Central memory CD8-positive, alpha-beta T cell (primary cell): ENCODE measurements at regions not wholly inside any gene's neighbourhood (a gene's known extent, or its start where the extent isn't known, plus 50 kb on each side); places are given as distances from the start of the nearest gene placed in this dataset.

ENCODE experiments used
- ATAC-seq: fragments of 150-1000 bp; cut with Tn5 transposase; replicated peaks from 2 replicates; pipeline ENCODE4 v1.10.0; 2022; ENCODE audit warnings: mild to moderate bottlenecking, moderate FRiP score, moderate number of reproducible peaks; ENCODE audit not compliant: poor library complexity, severe bottlenecking; ENCODE audit errors: extremely low read depth
- DNase-seq, 2 donors: peaks; one replicate each; pipeline ENCODE4 v3.0.0; 2021; ENCODE audit warnings: low spot score in 2 of 2
- H3K27ac Mint-ChIP-seq: one replicate; pipeline ENCODE4 v1.8.0; 2022; ENCODE audit warnings: low read depth, mild to moderate bottlenecking, moderate library complexity, mixed read lengths
- H3K27me3 Mint-ChIP-seq: one replicate; pipeline ENCODE4 v1.8.0; 2022; ENCODE audit warnings: mixed read lengths
- H3K36me3 Mint-ChIP-seq: one replicate; pipeline ENCODE4 v1.8.0; 2022; ENCODE audit warnings: mild to moderate bottlenecking, moderate library complexity, mixed read lengths; ENCODE audit not compliant: insufficient read depth
- H3K4me1 Mint-ChIP-seq: one replicate; pipeline ENCODE4 v1.8.0; 2022; ENCODE audit warnings: mixed read lengths
- H3K4me3 Mint-ChIP-seq: one replicate; pipeline ENCODE4 v1.8.0; 2022; ENCODE audit warnings: mild to moderate bottlenecking, moderate library complexity, mixed read lengths
- H3K9me3 Mint-ChIP-seq: one replicate; pipeline ENCODE4 v1.8.0; 2022; ENCODE audit warnings: mixed read lengths

DNA sequence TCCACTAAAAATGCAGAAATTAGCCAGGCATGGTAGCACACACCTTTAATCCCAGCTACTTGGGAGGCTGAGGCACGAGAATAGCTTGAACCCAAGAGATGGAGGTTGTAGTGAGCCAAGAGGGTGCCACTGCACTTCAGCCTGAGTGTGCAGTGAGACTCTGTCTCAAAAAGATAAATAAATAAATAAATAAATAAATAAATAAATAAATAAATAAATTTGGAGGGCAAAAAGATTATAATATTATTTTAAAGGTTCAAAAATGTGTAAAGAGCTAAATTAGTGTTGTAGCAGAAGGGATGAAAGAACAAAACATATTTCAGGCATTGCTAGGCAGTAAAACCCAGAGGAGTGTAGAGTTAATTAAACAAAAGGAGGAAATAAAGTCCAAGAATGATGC, 1136.4 kb upstream of the CDH2 start:
- DNase-seq (no peak), ATAC-seq (no peak)
- Mint-ChIP-seq H3K4me3 (no peak overlapping the region), H3K27me3 (no peaks in the 10 kb centered on the region), H3K4me1 (no peaks in the 10 kb centered on the region), H3K36me3 (no peaks in the 10 kb centered on the region), H3K9me3 (no peaks in the 10 kb centered on the region), H3K27ac (no peak overlapping the region)

DNA sequence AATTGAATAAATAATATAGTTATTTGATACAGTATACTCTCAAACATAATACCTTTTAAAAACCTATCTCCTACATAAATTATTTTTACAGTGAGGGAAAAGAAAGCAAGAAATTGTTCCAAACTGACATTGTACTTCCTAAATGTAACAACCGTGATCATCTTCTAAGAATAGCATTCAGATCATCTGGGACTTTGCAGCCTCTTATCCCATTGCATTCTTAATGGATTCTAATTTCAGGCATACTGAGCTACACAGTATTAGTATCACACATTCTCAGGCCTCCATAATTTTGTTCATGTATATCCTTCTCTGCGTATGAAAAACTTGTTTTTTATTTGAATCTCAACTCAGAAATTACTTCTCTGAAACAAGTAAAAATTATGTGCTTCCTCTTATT, 1134.7 kb upstream of the CDH2 start:
- DNase-seq (no peak), ATAC-seq (no peak)
- Mint-ChIP-seq H3K4me1 (no peaks in the 10 kb centered on the region), H3K36me3 (no peaks in the 10 kb centered on the region), H3K4me3 (no peak overlapping the region), H3K9me3 (no peaks in the 10 kb centered on the region), H3K27ac (no peak overlapping the region), H3K27me3 (no peaks in the 10 kb centered on the region)

DNA sequence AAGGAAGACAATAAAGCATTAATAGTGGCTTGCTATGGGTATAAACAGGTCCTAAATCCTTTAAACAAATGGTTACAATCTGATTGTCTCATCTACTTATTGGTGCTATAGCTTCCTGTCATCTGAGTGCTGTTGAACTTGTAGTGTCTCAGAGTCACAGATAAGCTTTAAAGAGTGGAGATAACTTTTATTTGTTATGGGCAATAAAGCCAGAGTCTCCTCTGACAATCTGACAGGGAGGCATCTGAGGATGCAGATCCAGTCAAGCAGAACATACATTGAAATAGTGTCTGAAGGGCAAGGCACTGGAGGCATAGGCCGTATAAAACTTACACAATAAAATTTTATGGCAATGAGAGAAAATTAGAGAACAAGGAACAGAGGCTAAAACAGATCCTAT, 1132.4 kb upstream of the CDH2 start:
- no peaks in the 10 kb centered on the region for H3K27me3 Mint-ChIP-seq
- H3K27ac Mint-ChIP-seq: no peak overlapping the region
- no peak for ATAC-seq
- no peaks in the 10 kb centered on the region for H3K36me3 Mint-ChIP-seq
- H3K4me3 Mint-ChIP-seq: no peak overlapping the region
- H3K4me1 Mint-ChIP-seq: no peaks in the 10 kb centered on the region
- DNase-seq: no peak
- H3K9me3 Mint-ChIP-seq: no peaks in the 10 kb centered on the region

DNA sequence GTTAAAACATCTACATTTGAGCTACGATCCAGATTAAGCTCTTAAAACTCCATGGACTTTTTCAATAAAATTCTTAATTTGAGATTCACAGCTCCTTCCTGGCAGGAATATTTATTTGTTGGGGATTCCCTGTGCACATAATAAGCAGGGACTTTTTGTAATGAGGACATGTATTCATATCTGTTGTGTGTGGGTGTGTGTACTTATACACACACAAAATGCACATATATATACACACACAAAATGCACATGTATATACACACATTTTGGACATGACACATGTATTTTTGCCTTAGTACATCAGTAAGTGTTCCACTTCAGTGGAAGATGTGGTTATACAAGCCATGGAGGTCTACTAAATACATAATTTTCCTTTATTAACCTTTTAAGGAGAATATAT, 1131.1 kb upstream of the CDH2 start:
- Mint-ChIP-seq H3K4me3 (no peak overlapping the region), H3K9me3 (peaks cover 5% of the 10 kb centered on the region), H3K4me1 (no peaks in the 10 kb centered on the region), H3K27ac (no peak overlapping the region), H3K27me3 (no peaks in the 10 kb centered on the region), H3K36me3 (peaks cover 3% of the 10 kb centered on the region)
- DNase-seq (no peak), ATAC-seq (no peak)

DNA sequence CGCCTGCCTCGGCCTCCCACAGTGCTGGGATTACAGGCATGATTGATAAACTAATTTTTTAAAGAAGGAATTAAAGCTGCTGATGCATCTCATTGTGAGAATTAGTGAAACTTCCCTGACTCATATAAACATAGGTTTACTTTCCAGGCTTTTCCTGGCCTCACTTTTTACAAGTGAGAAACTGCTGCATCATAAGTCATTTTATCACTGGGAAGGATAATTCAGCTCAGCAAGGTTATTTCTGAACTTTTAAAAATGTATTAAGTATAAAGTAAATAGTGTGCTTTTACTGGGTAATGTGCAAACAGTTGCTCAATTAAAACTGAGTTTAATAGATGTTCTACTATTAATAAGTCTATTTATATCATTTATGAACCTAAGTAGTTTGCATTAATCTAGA, 1130.3 kb upstream of the CDH2 start:
- Mint-ChIP-seq H3K4me1 (no peaks in the 10 kb centered on the region), H3K27ac (no peak overlapping the region), H3K9me3 (peaks cover 5% of the 10 kb centered on the region), H3K36me3 (peaks cover 3% of the 10 kb centered on the region), H3K27me3 (no peaks in the 10 kb centered on the region), H3K4me3 (no peak overlapping the region)
- ATAC-seq (no peak), DNase-seq (no peak)

DNA sequence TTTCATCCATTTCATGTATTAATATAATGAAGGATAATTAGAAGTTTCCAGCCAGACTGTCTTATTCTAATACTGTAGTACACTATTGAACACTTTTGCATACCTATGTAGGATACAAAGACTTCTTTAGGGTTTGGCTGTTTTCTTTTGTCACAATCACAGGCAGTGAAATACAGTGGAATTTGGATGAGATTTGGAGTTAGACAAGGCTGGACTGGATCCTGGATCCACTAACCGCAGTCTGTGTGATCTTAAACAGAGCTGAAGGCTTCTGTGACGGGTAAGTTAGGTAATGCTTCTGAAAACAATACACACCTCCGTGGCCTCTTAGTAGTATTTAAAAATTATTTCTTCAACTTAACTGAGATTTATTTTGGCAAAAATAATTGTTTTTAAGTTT, 1128.6 kb upstream of the CDH2 start:
- H3K27me3 Mint-ChIP-seq: no peaks in the 10 kb centered on the region
- no peaks in the 10 kb centered on the region for H3K4me1 Mint-ChIP-seq
- ATAC-seq: no peak
- peaks cover 3% of the 10 kb centered on the region for H3K36me3 Mint-ChIP-seq
- H3K4me3 Mint-ChIP-seq: no peak overlapping the region
- DNase-seq: no peak
- H3K9me3 Mint-ChIP-seq: peaks cover 5% of the 10 kb centered on the region
- H3K27ac Mint-ChIP-seq: no peak overlapping the region

DNA sequence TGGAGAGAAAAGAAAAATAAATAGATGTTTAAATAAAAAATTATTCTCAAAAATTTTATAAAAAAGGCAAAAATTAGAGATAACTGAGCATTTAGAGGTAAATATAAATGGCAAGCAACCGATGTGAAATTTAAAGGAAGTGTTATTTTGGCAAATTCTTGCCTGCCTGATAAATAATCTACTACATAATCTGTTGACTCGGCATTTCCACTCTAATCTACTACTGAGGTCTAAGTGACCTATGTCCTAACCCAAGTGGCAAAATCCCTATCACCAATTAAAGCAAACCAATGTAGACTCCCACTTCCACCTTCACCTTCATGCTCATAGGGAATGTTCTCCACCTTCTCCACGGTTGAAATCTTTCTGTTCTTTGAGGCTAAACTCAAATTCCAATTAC, 1124.1 kb upstream of the CDH2 start:
- H3K27me3 Mint-ChIP-seq: no peaks in the 10 kb centered on the region
- H3K4me1 Mint-ChIP-seq: no peaks in the 10 kb centered on the region
- no peak for ATAC-seq
- no peak overlapping the region for H3K27ac Mint-ChIP-seq
- H3K4me3 Mint-ChIP-seq: no peak overlapping the region
- H3K36me3 Mint-ChIP-seq: peaks cover 3% of the 10 kb centered on the region
- peaks cover 5% of the 10 kb centered on the region for H3K9me3 Mint-ChIP-seq
- no peak for DNase-seq

DNA sequence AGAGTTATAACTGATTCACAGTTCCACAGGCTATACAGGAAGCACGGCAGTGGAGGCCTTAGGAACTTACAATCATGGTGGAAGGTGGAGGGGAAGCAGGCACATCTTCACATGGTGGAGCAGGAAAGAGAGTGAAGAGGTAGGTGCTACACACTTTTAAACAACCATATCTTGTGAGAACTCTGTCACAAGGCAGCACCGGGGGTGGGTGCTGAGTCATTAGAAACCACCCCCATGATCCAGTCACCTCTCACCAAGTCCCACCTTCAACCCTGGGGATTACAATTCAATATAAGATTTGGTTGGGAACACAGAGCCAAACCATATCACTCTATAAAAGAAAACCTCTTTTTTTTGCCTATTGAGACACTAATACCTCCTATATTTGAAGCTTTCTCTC, 1108.5 kb upstream of the CDH2 start:
- peaks cover 23% of the 10 kb centered on the region for H3K9me3 Mint-ChIP-seq
- no peaks in the 10 kb centered on the region for H3K36me3 Mint-ChIP-seq
- no peak overlapping the region for H3K4me3 Mint-ChIP-seq
- H3K27me3 Mint-ChIP-seq: no peaks in the 10 kb centered on the region
- DNase-seq (no peak), ATAC-seq (no peak)
- no peaks in the 10 kb centered on the region for H3K4me1 Mint-ChIP-seq
- no peak overlapping the region for H3K27ac Mint-ChIP-seq

DNA sequence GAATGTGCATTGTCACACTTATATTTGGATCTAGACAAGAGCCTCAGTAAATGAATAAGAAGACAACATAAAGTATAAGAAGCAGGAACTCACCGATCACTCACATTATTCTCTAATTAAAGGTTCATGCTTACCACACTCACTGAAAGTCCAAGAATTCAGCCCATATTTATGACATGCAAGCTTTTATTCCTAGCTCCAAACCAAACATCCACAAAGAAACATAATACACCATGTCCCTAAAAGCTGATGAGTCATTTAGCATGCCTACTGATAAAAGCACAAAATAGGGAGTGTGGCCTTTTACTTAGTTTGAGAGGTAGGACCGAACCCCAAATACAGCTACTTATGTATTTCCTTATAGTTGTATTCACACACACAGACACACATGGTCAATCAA, 1094.6 kb upstream of the CDH2 start:
- H3K4me1 Mint-ChIP-seq: no peaks in the 10 kb centered on the region
- ATAC-seq: no peak
- H3K36me3 Mint-ChIP-seq: no peaks in the 10 kb centered on the region
- no peak overlapping the region for H3K27ac Mint-ChIP-seq
- no peaks in the 10 kb centered on the region for H3K27me3 Mint-ChIP-seq
- DNase-seq: no peak
- peaks cover 20% of the 10 kb centered on the region for H3K9me3 Mint-ChIP-seq
- no peak overlapping the region for H3K4me3 Mint-ChIP-seq

DNA sequence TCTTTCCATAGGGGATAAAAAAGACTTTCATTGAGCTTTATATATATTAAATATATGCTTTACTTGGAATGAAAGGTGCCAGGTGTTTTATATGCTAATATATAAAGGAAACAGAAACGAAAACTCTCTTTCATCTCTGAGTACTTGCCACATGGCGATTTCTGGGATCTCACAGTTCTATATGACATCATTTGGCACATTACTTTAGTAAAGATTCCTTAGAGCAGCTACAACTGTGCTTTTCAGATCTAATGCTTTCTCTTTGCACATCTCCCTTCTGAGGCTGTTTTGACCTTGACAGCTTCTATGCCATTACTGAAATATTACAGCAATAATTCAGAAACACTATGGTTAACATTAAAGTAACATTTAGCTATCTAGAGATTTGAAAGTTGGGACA, 1082.9 kb upstream of the CDH2 start:
- Mint-ChIP-seq H3K27ac (no peak overlapping the region), H3K27me3 (no peaks in the 10 kb centered on the region), H3K9me3 (peaks cover 14% of the 10 kb centered on the region), H3K4me3 (no peak overlapping the region), H3K4me1 (no peaks in the 10 kb centered on the region), H3K36me3 (no peaks in the 10 kb centered on the region)
- ATAC-seq (no peak), DNase-seq (no peak)

DNA sequence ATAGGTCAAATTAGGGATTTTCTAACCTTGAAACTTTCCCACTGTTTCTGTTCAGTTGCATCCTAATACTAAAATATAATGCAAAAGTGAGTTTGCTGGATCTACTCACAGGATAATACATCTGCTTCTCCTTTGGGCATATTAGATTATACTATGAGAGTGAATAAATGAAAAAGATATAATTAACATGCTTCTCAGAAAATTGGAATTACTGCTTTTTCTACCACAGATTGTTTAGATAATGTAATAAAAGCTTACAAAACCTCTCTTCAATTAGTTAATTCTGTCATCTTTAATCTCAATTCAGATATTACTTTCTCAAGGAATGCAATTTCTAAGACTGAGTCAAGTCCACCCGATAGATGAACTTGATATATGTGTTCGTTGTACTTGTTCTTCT, 1077.2 kb upstream of the CDH2 start:
- Mint-ChIP-seq H3K27ac (no peak overlapping the region), H3K9me3 (peaks cover 16% of the 10 kb centered on the region), H3K27me3 (no peaks in the 10 kb centered on the region), H3K4me1 (no peaks in the 10 kb centered on the region), H3K36me3 (no peaks in the 10 kb centered on the region), H3K4me3 (no peak overlapping the region)
- DNase-seq (no peak), ATAC-seq (no peak)

DNA sequence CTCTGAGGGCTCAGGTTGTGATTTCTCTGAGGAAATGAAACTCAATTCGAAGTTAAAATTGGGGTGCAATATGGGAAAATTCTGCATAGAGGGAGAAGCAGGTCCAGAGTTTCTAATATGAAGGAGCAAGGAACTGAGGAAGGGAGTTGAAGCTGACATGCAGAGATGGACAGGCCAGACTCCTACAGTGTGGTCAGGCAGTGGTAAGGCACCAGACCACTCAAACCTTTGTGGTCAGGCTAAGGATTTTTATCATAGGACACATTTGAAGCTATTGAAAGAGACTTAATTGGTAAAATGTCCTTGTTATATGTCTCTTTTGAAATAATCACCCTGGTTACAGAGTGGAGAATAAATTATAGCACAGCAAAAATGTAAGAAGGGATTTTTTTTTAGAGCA, 1074.8 kb upstream of the CDH2 start:
- Mint-ChIP-seq H3K4me1 (no peaks in the 10 kb centered on the region), H3K9me3 (peaks cover 24% of the 10 kb centered on the region), H3K27me3 (no peaks in the 10 kb centered on the region), H3K27ac (no peak overlapping the region), H3K4me3 (no peak overlapping the region), H3K36me3 (no peaks in the 10 kb centered on the region)
- DNase-seq (no peak), ATAC-seq (no peak)

DNA sequence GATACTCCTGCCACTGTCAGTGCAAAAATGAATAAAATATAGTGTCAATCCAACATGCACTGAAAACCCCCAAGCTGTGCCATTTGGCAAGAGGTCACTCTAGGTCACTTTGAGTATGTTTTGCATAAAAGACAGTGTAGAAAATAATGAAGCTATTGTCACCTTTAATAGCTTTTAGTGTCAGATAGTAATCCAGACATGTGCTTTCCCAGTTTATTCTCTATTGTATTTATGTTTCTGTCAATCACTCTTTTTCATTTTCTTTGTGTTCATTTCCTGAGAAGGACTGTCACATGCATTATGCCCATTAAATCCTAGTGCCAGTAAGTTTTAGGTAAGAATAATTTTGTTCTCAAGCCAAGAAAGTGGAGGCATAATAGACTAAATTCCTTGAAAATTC, 1073.9 kb upstream of the CDH2 start:
- no peak for DNase-seq
- Mint-ChIP-seq H3K9me3 (peaks cover 18% of the 10 kb centered on the region), H3K4me1 (no peaks in the 10 kb centered on the region), H3K27me3 (no peaks in the 10 kb centered on the region), H3K36me3 (no peaks in the 10 kb centered on the region), H3K4me3 (no peak overlapping the region), H3K27ac (no peak overlapping the region)
- no peak for ATAC-seq

DNA sequence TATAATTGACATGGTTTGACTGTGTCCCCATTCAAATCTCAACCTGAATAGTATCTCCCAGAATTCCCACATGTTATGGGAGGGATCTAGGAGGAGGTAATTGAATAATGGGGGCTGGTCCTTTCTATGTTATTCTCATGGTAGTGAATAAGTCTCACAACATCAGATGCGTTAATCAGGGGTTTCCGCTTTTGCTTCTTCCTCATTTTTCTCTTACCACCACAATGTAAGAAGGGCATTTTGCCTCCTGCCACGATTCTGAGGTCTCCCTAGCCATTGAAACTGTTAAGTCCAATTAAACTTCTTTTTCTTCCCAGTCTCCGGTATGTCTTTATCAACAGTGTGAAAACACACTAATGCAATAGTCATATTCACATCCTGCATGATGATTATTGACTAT, 1073.3 kb upstream of the CDH2 start:
- no peak overlapping the region for H3K4me3 Mint-ChIP-seq
- peaks cover 18% of the 10 kb centered on the region for H3K9me3 Mint-ChIP-seq
- no peak overlapping the region for H3K27ac Mint-ChIP-seq
- no peak for DNase-seq
- no peaks in the 10 kb centered on the region for H3K27me3 Mint-ChIP-seq
- no peak for ATAC-seq
- no peaks in the 10 kb centered on the region for H3K4me1 Mint-ChIP-seq
- no peaks in the 10 kb centered on the region for H3K36me3 Mint-ChIP-seq
